Neural progenitor cell (in vitro differentiated cells): ENCODE measurements at regions not wholly inside any gene's neighbourhood (a gene's known extent, or its start where the extent isn't known, plus 50 kb on each side); places are given as distances from the start of the nearest gene placed in this dataset.
A peak's percentile ranks its signal among the peaks of the same experiment; 100 is the strongest.

ENCODE experiments used
- DNase-seq: peaks from one replicate; pipeline ENCODE4 v3.0.0-alpha.2; 2016; ENCODE audit warnings: low spot score
- H2AFZ ChIP-seq: fragments of 200-600 bp; sonication (generic); replicated peaks from 2 replicates; pipeline ENCODE4 v1.6.1; 2016; ENCODE audit warnings: antibody characterized with exemption
- H3F3A ChIP-seq: fragments of 200-600 bp; sonication (generic); 2 replicates; pipeline ENCODE4 v1.6.1; 2016; ENCODE audit warnings: antibody characterized with exemption, low read depth
- H3K27ac ChIP-seq: fragments of 200-600 bp; sonication (generic); 2 replicates; pipeline ENCODE4 v1.5.1; 2016; ENCODE audit warnings: mild to moderate bottlenecking
- H3K27me3 ChIP-seq: fragments of 200-600 bp; sonication (generic); 2 replicates; pipeline ENCODE4 v1.6.1; 2016; ENCODE audit warnings: mild to moderate bottlenecking, moderate library complexity
- H3K36me3 ChIP-seq: fragments of 200-600 bp; sonication (generic); 2 replicates; pipeline ENCODE4 v1.5.1; 2016
- H3K4me1 ChIP-seq: fragments of 200-600 bp; sonication (generic); 2 replicates; pipeline ENCODE4 v1.6.1; 2016; ENCODE audit warnings: mixed run types
- H3K4me2 ChIP-seq: fragments of 200-600 bp; sonication (generic); 2 replicates; pipeline ENCODE4 v1.6.1; 2016
- H3K4me3 ChIP-seq: fragments of 200-600 bp; sonication (generic); 2 replicates; pipeline ENCODE4 v1.5.1; 2016
- H3K79me2 ChIP-seq: fragments of 200-600 bp; sonication (generic); 2 replicates; pipeline ENCODE4 v1.6.1; 2016; ENCODE audit warnings: low read depth
- H3K9ac ChIP-seq: fragments of 200-600 bp; sonication (generic); 2 replicates; pipeline ENCODE4 v1.6.1; 2016
- H3K9me3 ChIP-seq: fragments of 200-600 bp; sonication (generic); 2 replicates; pipeline ENCODE4 v1.5.1; 2016; ENCODE audit warnings: low read depth
- H4K20me1 ChIP-seq: fragments of 200-600 bp; sonication (generic); 2 replicates; pipeline ENCODE4 v1.6.1; 2016; ENCODE audit warnings: low read depth
- H3K27ac Mint-ChIP-seq: 3 replicates; pipeline ENCODE4 v1.8.0; 2021; ENCODE audit warnings: mixed read lengths
- H3K27me3 Mint-ChIP-seq: 2 replicates; pipeline ENCODE4 v1.8.0; 2022; ENCODE audit warnings: low read depth, mild to moderate bottlenecking, inconsistent platforms, moderate library complexity, mixed read lengths; ENCODE audit not compliant: insufficient read depth
- H3K36me3 Mint-ChIP-seq: 3 replicates; pipeline ENCODE4 v1.8.0; 2021; ENCODE audit warnings: mixed read lengths
- H3K4me1 Mint-ChIP-seq: 3 replicates; pipeline ENCODE4 v1.8.0; 2021; ENCODE audit warnings: mixed read lengths
- H3K4me3 Mint-ChIP-seq: 3 replicates; pipeline ENCODE4 v1.8.0; 2021; ENCODE audit warnings: mild to moderate bottlenecking, moderate library complexity, mixed read lengths
- H3K9me3 Mint-ChIP-seq: 3 replicates; pipeline ENCODE4 v1.8.0; 2020; ENCODE audit warnings: mixed read lengths
- CTCF ChIP-seq: fragments of 200-600 bp; sonication (generic); IDR thresholded peaks from 2 replicates; pipeline ENCODE4 v1.5.1; 2017; ENCODE audit warnings: antibody characterized with exemption, mild to moderate bottlenecking
- EZH2 ChIP-seq: fragments of 200-600 bp; sonication (generic); IDR thresholded peaks from 2 replicates; pipeline ENCODE4 v1.6.1; 2017; ENCODE audit warnings: antibody characterized with exemption, mild to moderate bottlenecking, moderate library complexity
- EZH2phosphoT487 ChIP-seq: fragments of 200-600 bp; sonication (generic); IDR thresholded peaks from 2 replicates; pipeline ENCODE4 v1.6.1; 2017; ENCODE audit warnings: antibody characterized with exemption

DNA sequence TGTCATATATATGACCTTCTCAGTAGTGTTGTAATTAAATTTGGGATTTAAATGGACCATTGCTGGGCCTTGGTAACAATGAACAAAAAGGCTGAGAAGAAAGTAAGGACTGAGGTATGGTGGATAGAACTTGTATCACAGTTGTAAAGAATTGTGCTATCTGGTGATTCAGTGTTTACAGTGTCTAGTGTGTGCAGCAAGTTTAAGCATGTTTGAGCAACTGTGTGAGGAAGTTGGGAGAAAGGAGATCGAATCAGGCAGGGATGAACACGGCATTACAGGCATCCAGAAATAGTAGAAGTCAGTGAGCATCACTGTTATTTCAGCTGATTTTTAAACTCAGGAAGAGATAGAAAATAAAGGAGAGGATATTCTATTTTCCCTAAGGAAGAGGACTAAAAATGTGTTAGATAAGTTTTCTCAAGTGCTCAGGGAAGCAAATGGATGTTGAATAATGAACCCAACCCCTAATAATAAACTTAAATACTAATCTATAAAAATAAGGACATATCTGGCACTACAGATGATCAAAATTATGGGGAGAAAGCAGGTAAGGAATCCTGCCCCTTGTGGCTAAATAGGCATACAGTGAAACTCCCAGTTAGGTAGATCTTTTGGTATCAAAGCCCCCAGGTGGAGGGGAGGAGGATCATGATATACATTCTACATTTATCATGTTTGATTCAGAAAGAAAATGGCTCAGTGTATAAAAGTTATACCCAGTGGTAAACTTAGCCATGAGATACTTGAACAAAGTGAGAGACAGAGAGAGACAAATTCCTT, 361.0 kb upstream of the ANO3 start:
- no peaks in the 10 kb centered on the region for H3K4me1 ChIP-seq
- H3K27ac ChIP-seq: no peak overlapping the region
- H3K27me3 ChIP-seq: no peaks in the 10 kb centered on the region
- no peak overlapping the region for H3K4me3 ChIP-seq
- no peaks in the 10 kb centered on the region for H3K36me3 ChIP-seq
- H3F3A ChIP-seq: no peaks in the 10 kb centered on the region
- no peaks in the 10 kb centered on the region for H3K9me3 ChIP-seq
- no peak overlapping the region for H3K9ac ChIP-seq
- no peaks in the 10 kb centered on the region for H3K79me2 ChIP-seq
- H2AFZ ChIP-seq: peak overlapping the region; percentile 26
- TF ChIP-seq CTCF (peak; percentile 56), EZH2 (no peak)
- Mint-ChIP-seq H3K9me3 (no peaks in the 10 kb centered on the region), H3K27ac (no peak overlapping the region), H3K36me3 (no peaks in the 10 kb centered on the region), H3K27me3 (peaks cover 3% of the 10 kb centered on the region), H3K4me3 (no peak overlapping the region), H3K4me1 (peaks cover 3% of the 10 kb centered on the region)
- H3K4me2 ChIP-seq: no peak overlapping the region
- DNase-seq: no peak
- H4K20me1 ChIP-seq: no peaks in the 10 kb centered on the region

GRCh38 chr11:25980091-25980490, 351.8 kb upstream of the ANO3 start:
- no peaks in the 10 kb centered on the region for H3K79me2 ChIP-seq
- H3K27me3 ChIP-seq: no peaks in the 10 kb centered on the region
- H3K36me3 Mint-ChIP-seq: no peaks in the 10 kb centered on the region
- H4K20me1 ChIP-seq: no peaks in the 10 kb centered on the region
- DNase-seq: no peak
- H3F3A ChIP-seq: no peaks in the 10 kb centered on the region
- no peak overlapping the region for H2AFZ ChIP-seq
- no peak overlapping the region for H3K4me3 Mint-ChIP-seq
- no peak overlapping the region for H3K4me2 ChIP-seq
- no peak overlapping the region for H3K27ac Mint-ChIP-seq
- TF ChIP-seq CTCF (no peak), EZH2 (no peak), EZH2phosphoT487 (no peak)
- H3K4me1 ChIP-seq: no peaks in the 10 kb centered on the region
- no peaks in the 10 kb centered on the region for H3K9me3 ChIP-seq
- H3K27me3 Mint-ChIP-seq: no peaks in the 10 kb centered on the region
- H3K27ac ChIP-seq: no peak overlapping the region
- peaks cover 6% of the 10 kb centered on the region for H3K4me1 Mint-ChIP-seq
- no peaks in the 10 kb centered on the region for H3K36me3 ChIP-seq
- H3K9me3 Mint-ChIP-seq: no peaks in the 10 kb centered on the region
- H3K4me3 ChIP-seq: no peak overlapping the region
- H3K9ac ChIP-seq: no peak overlapping the region

- DNase-seq: peak; percentile 65
- Mint-ChIP-seq H3K4me1 (no peaks in the 10 kb centered on the region), H3K9me3 (no peaks in the 10 kb centered on the region), H3K36me3 (no peaks in the 10 kb centered on the region), H3K27ac (no peak overlapping the region), H3K4me3 (no peak overlapping the region), H3K27me3 (no peaks in the 10 kb centered on the region)
- Histone ChIP-seq H3K4me1 (no peaks in the 10 kb centered on the region), H3K4me2 (no peak overlapping the region), H3F3A (no peaks in the 10 kb centered on the region), H3K4me3 (no peak overlapping the region), H2AFZ (no peak overlapping the region), H3K36me3 (no peaks in the 10 kb centered on the region), H4K20me1 (no peaks in the 10 kb centered on the region), H3K79me2 (no peaks in the 10 kb centered on the region), H3K27me3 (no peaks in the 10 kb centered on the region), H3K9me3 (no peaks in the 10 kb centered on the region), H3K27ac (no peak overlapping the region), H3K9ac (no peak overlapping the region)
- TF ChIP-seq CTCF (peak; percentile 76), EZH2phosphoT487 (no peak), EZH2 (no peak)
Measured at GRCh38 chr11:25981998-25982397, 349.9 kb upstream of the ANO3 start.
